Natural killer cell (primary cell): ENCODE measurements at regions not wholly inside any gene's neighbourhood (a gene's known extent, or its start where the extent isn't known, plus 50 kb on each side); places are given as distances from the start of the nearest gene placed in this dataset.

Experiments used
- ATAC-seq, 3 donors: fragments of 150-1000 bp in 2 of 3; fragments of 200-7000 bp in 1 of 3; cut with Tn5 transposase; 1 replicate in 1 of 3; 2 replicates in 2 of 3; pipeline ENCODE4 v1.10.0; 2021; ENCODE audit warnings: mild to moderate bottlenecking in 2 of 3, moderate library complexity in 2 of 3
- DNase-seq, 2 donors: peaks; one replicate each; pipeline versions ENCODE4 v3.0.0 to v3.0.0-alpha.2; 2013 to 2021; ENCODE audit warnings: mixed read lengths in 1 of 2
- H3K27ac ChIP-seq: one replicate; pipeline ENCODE4 v1.5.1; 2013; ENCODE audit warnings: mild to moderate bottlenecking, low read length
- H3K27me3 ChIP-seq: one replicate; pipeline ENCODE4 v1.6.1; 2013; ENCODE audit warnings: low read length; ENCODE audit not compliant: control insufficient read depth, insufficient read depth
- H3K36me3 ChIP-seq: one replicate; pipeline ENCODE4 v1.6.1; 2013; ENCODE audit warnings: low read length; ENCODE audit not compliant: control insufficient read depth, insufficient read depth
- H3K4me1 ChIP-seq: one replicate; pipeline ENCODE4 v1.6.1; 2013; ENCODE audit warnings: low read length; ENCODE audit not compliant: control insufficient read depth, insufficient read depth
- H3K4me3 ChIP-seq: one replicate; pipeline ENCODE4 v1.5.1; 2013; ENCODE audit warnings: low read length
- H3K9me3 ChIP-seq: one replicate; pipeline ENCODE4 v1.6.1; 2013; ENCODE audit warnings: low read length; ENCODE audit not compliant: control insufficient read depth, insufficient read depth
- H3K27ac Mint-ChIP-seq, 2 donors: one replicate each; pipeline ENCODE4 v1.8.0; 2022; ENCODE audit warnings: mild to moderate bottlenecking in 2 of 2, mixed read lengths in 2 of 2, moderate library complexity in 1 of 2
- H3K27me3 Mint-ChIP-seq, 2 donors: one replicate each; pipeline ENCODE4 v1.8.0; 2022; ENCODE audit warnings: low read depth in 2 of 2, mixed read lengths in 2 of 2
- H3K36me3 Mint-ChIP-seq: one replicate; pipeline ENCODE4 v1.8.0; 2022; ENCODE audit warnings: mixed read lengths
- H3K4me1 Mint-ChIP-seq, 2 donors: one replicate each; pipeline ENCODE4 v1.8.0; 2022; ENCODE audit warnings: mixed read lengths in 2 of 2
- H3K4me3 Mint-ChIP-seq: one replicate; pipeline ENCODE4 v1.8.0; 2022; ENCODE audit warnings: mild to moderate bottlenecking, moderate library complexity, mixed read lengths
- H3K9me3 Mint-ChIP-seq, 2 donors: one replicate each; pipeline ENCODE4 v1.8.0; 2022; ENCODE audit warnings: mixed read lengths in 2 of 2
- CTCF ChIP-seq: fragments of 200-600 bp; IDR thresholded peaks from one replicate; pipeline ENCODE4 v1.8.0; 2022; ENCODE audit warnings: antibody characterized with exemption
- WGBS: methylation state at CpG from one replicate; pipeline ENCODE4 v1.1.7; 2013; ENCODE audit warnings: missing lambda C conversion rate; ENCODE audit not compliant: insufficient coverage; 5-methylcytosine and 5-hydroxymethylcytosine counted together
- intact Hi-C: fragments of 100-400 bp; cut with micrococcal nuclease; formaldehyde crosslinking; loops from one replicate; pipeline ENCODE4 v1.14.2; 2022

- no peak for TF ChIP-seq CTCF
- intact Hi-C loops: no loop called here
These were observed 273.1 kb upstream of the IRX2 start for GRCh38 chr5:3024554-3024953.

GRCh38 chr5:3024126-3024525 is 272.6 kb upstream of the IRX2 start:
- no peaks in the 10 kb centered on the region for H3K27me3 ChIP-seq
- intact Hi-C loops: no loop called here
- H3K36me3 ChIP-seq: no peaks in the 10 kb centered on the region
- H3K4me1 ChIP-seq: no peaks in the 10 kb centered on the region
- no peak overlapping the region for H3K27ac ChIP-seq
- Mint-ChIP-seq H3K4me1 (no peaks in the 10 kb centered on the region), H3K27ac (no peak overlapping the region), H3K27me3 (no peaks in the 10 kb centered on the region), H3K36me3 (no peaks in the 10 kb centered on the region), H3K4me3 (no peak overlapping the region), H3K9me3 (peaks cover 2 to 4% of the 10 kb centered on the region in 2 donors)
- DNase-seq: no peak
- WGBS: 90% methylated on average over 9 of the region's 9 CpGs
- no peak overlapping the region for H3K4me3 ChIP-seq
- TF ChIP-seq CTCF: no peak
- peaks cover 23% of the 10 kb centered on the region for H3K9me3 ChIP-seq
- ATAC-seq: no peak

More at GRCh38 chr5:3024554-3024953, 273.1 kb upstream of the IRX2 start:
- Histone ChIP-seq H3K36me3 (no peaks in the 10 kb centered on the region), H3K4me1 (no peaks in the 10 kb centered on the region), H3K4me3 (no peak overlapping the region), H3K27ac (no peak overlapping the region), H3K27me3 (no peaks in the 10 kb centered on the region), H3K9me3 (peaks cover 23% of the 10 kb centered on the region)
- ATAC-seq (no peak), DNase-seq (no peak)
- Mint-ChIP-seq H3K4me1 (no peaks in the 10 kb centered on the region), H3K27ac (no peak overlapping the region), H3K27me3 (no peaks in the 10 kb centered on the region), H3K4me3 (no peak overlapping the region), H3K9me3 (peaks cover 2 to 4% of the 10 kb centered on the region in 2 donors), H3K36me3 (no peaks in the 10 kb centered on the region)
- 74% methylated on average over 8 of the region's 9 CpGs for WGBS

- 83% methylated on average over 12 of the region's 12 CpGs for WGBS
These were observed 272.2 kb upstream of the IRX2 start for GRCh38 chr5:3023656-3024055.

More at GRCh38 chr5:3023656-3024055, 272.2 kb upstream of the IRX2 start:
- Histone ChIP-seq H3K9me3 (peaks cover 23% of the 10 kb centered on the region), H3K4me3 (no peak overlapping the region), H3K36me3 (no peaks in the 10 kb centered on the region), H3K27ac (no peak overlapping the region), H3K4me1 (no peaks in the 10 kb centered on the region), H3K27me3 (no peaks in the 10 kb centered on the region)
- H3K4me1 Mint-ChIP-seq: no peaks in the 10 kb centered on the region
- H3K36me3 Mint-ChIP-seq: no peaks in the 10 kb centered on the region
- intact Hi-C loops: no loop called here
- H3K9me3 Mint-ChIP-seq: peaks cover 2 to 7% of the 10 kb centered on the region in 2 donors
- H3K4me3 Mint-ChIP-seq: no peak overlapping the region
- no peak for DNase-seq
- H3K27me3 Mint-ChIP-seq: no peaks in the 10 kb centered on the region
- TF ChIP-seq CTCF: no peak
- no peak overlapping the region for H3K27ac Mint-ChIP-seq
- ATAC-seq: no peak
